Activated CD8-positive, alpha-beta T cell treated with anti-CD3 and anti-CD28 coated beads for 36 hours (primary cell): ENCODE measurements at regions not wholly inside any gene's neighbourhood (a gene's known extent, or its start where the extent isn't known, plus 50 kb on each side); places are given as distances from the start of the nearest gene placed in this dataset.

ENCODE experiments used
- ATAC-seq: fragments of 200-7000 bp; cut with Tn5 transposase; one replicate; pipeline ENCODE4 v1.10.0; 2021; ENCODE audit warnings: mild to moderate bottlenecking, moderate library complexity
- CTCF ChIA-PET: fragments of 350-600 bp; sonication (Branson Sonifier 250); formaldehyde crosslinking; loops from one replicate; lab custom pipeline; 2021; ENCODE audit warnings: antibody characterized with exemption; lab: Charles Lee
- POLR2A ChIA-PET: fragments of 350-600 bp; sonication (Branson Sonifier 250); formaldehyde crosslinking; loops from one replicate; lab custom pipeline; 2021; ENCODE audit warnings: antibody characterized with exemption; lab: Charles Lee
- DNase-seq: peaks from one replicate; pipeline ENCODE4 v3.0.0-alpha.2; 2020
- H3K27ac Mint-ChIP-seq: one replicate; pipeline ENCODE4 v1.8.0; 2021; ENCODE audit warnings: mild to moderate bottlenecking, mixed read lengths
- H3K27me3 Mint-ChIP-seq: one replicate; pipeline ENCODE4 v1.8.0; 2021; ENCODE audit warnings: mixed read lengths
- H3K36me3 Mint-ChIP-seq: one replicate; pipeline ENCODE4 v1.8.0; 2021; ENCODE audit warnings: low read depth, mixed read lengths
- H3K4me1 Mint-ChIP-seq: one replicate; pipeline ENCODE4 v1.8.0; 2021; ENCODE audit warnings: low read depth, mixed read lengths
- H3K4me3 Mint-ChIP-seq: one replicate; pipeline ENCODE4 v1.8.0; 2021; ENCODE audit warnings: mild to moderate bottlenecking, moderate library complexity, mixed read lengths
- H3K9me3 Mint-ChIP-seq: one replicate; pipeline ENCODE4 v1.8.0; 2021; ENCODE audit warnings: mixed read lengths
- intact Hi-C: fragments of 100-400 bp; cut with micrococcal nuclease; formaldehyde crosslinking; loops from one replicate; pipeline ENCODE4 v1.10.0; 2022
- TF ChIP-seq, protein P1 (sequence below): fragments of 200-600 bp; IDR thresholded peaks from one replicate; pipeline ENCODE4 v1.8.0; 2022; ENCODE audit warnings: antibody characterized with exemption, mild to moderate bottlenecking

- TF ChIP-seq, protein P1, sequence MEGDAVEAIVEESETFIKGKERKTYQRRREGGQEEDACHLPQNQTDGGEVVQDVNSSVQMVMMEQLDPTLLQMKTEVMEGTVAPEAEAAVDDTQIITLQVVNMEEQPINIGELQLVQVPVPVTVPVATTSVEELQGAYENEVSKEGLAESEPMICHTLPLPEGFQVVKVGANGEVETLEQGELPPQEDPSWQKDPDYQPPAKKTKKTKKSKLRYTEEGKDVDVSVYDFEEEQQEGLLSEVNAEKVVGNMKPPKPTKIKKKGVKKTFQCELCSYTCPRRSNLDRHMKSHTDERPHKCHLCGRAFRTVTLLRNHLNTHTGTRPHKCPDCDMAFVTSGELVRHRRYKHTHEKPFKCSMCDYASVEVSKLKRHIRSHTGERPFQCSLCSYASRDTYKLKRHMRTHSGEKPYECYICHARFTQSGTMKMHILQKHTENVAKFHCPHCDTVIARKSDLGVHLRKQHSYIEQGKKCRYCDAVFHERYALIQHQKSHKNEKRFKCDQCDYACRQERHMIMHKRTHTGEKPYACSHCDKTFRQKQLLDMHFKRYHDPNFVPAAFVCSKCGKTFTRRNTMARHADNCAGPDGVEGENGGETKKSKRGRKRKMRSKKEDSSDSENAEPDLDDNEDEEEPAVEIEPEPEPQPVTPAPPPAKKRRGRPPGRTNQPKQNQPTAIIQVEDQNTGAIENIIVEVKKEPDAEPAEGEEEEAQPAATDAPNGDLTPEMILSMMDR: no peak
- ChIA-PET POLR2A (no interaction called here), CTCF (no interaction called here)
- H3K9me3 Mint-ChIP-seq: peaks cover 4% of the 10 kb centered on the region
- DNase-seq: no peak
- no peak overlapping the region for H3K4me3 Mint-ChIP-seq
- intact Hi-C loops: no loop called here
- no peak overlapping the region for H3K27ac Mint-ChIP-seq
- H3K27me3 Mint-ChIP-seq: no peaks in the 10 kb centered on the region
- H3K4me1 Mint-ChIP-seq: no peaks in the 10 kb centered on the region
- no peaks in the 10 kb centered on the region for H3K36me3 Mint-ChIP-seq
- ATAC-seq: no peak
Measured at GRCh38 chr20:17818187-17818586, 118.4 kb downstream of the BANF2 start.

DNA sequence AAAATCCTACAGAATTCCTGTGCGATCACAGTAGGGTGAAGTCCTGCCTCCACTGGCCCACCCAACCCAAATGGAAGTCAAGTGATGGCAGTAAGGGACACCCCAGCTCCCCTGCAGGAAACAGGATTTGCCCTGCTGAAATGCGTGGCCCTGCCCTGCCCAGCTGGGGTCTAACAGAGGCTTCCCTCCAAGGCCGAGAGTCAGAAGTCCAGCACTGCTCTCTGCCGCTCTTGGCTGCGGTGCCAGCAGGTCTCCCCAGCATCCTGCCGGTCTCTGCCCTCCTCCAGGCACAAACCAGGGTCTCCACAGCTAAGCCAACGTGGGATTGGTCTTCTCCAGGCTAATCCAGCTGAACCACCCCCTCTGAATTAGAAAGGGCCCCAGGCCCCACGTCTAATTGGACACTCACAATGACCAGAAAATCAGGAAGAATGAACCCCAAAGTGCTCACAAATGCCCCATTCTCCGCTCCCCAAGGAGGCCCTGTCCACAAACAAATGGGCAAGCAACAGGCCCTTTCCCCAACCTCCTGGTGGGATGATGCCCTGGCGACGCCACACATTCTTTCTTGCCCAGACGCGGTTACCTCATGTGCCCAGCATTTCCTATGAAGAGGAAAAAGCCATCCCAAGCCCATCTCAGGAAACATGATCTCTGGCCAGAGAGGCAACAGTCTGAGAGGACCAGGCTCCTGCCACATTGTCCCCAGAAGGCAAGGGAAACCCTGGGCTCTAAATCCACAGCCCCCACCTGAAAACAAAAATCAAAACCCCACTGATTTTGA is 117.2 kb downstream of the BANF2 start:
- CTCF ChIA-PET: no interaction called here
- H3K9me3 Mint-ChIP-seq: peaks cover 4% of the 10 kb centered on the region

DNA sequence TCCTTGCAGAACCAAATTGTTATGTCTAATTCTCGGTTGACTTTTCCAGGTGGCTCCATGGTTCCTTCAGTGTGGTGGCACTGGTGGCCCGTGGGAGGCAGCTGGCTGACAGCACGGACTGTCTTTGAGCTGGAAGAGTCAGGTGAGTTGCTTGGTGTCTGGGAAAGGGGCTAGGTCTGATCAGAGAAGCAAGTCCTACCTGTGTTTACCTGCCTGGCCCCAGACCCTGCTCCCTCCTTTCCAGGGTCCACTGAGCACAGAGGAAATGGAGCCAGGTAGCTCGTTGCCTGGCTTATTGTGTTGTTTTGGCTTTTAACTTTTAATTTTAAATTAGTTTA is 111.8 kb downstream of the BANF2 start:
- Mint-ChIP-seq H3K4me3 (no peak overlapping the region), H3K36me3 (no peaks in the 10 kb centered on the region), H3K4me1 (no peaks in the 10 kb centered on the region), H3K27me3 (no peaks in the 10 kb centered on the region), H3K27ac (no peak overlapping the region), H3K9me3 (no peaks in the 10 kb centered on the region)
- no peak for ATAC-seq
- TF ChIP-seq, protein P1: no peak
- ChIA-PET CTCF (no interaction called here), POLR2A (no interaction called here)
- no peak for DNase-seq
- intact Hi-C loops: no loop called here

More for the DNA sequence above, 117.2 kb downstream of the BANF2 start:
- H3K27ac Mint-ChIP-seq: no peak overlapping the region
- ATAC-seq: no peak
- H3K36me3 Mint-ChIP-seq: no peaks in the 10 kb centered on the region
- TF ChIP-seq, protein P1: no peak
- H3K27me3 Mint-ChIP-seq: no peaks in the 10 kb centered on the region
- no peak for DNase-seq
- intact Hi-C loops: no loop called here
- POLR2A ChIA-PET: no interaction called here
- no peaks in the 10 kb centered on the region for H3K4me1 Mint-ChIP-seq
- no peak overlapping the region for H3K4me3 Mint-ChIP-seq

- CTCF ChIA-PET: interaction anchor here (1.3 kb wide), 1 partner anchor 306 kb away, joined by 3 read pairs; no protein-coding TSS in a partner anchor
- Mint-ChIP-seq H3K4me3 (no peak overlapping the region), H3K36me3 (no peaks in the 10 kb centered on the region), H3K27ac (no peak overlapping the region), H3K9me3 (no peaks in the 10 kb centered on the region), H3K27me3 (no peaks in the 10 kb centered on the region), H3K4me1 (no peaks in the 10 kb centered on the region)
- intact Hi-C loops: no loop called here
- POLR2A ChIA-PET: no interaction called here
- no peak for ATAC-seq
- TF ChIP-seq, protein P1: no peak
- no peak for DNase-seq
Measured at GRCh38 chr20:17810847-17811627, 111.3 kb downstream of the BANF2 start.

- CTCF ChIA-PET: interaction anchor here (1.3 kb wide), 1 partner anchor 305 kb away, joined by 3 read pairs; no protein-coding TSS in a partner anchor
- H3K36me3 Mint-ChIP-seq: no peaks in the 10 kb centered on the region
- H3K27ac Mint-ChIP-seq: no peak overlapping the region
- H3K27me3 Mint-ChIP-seq: no peaks in the 10 kb centered on the region
- no peak for DNase-seq
- no peaks in the 10 kb centered on the region for H3K4me1 Mint-ChIP-seq
- H3K9me3 Mint-ChIP-seq: no peaks in the 10 kb centered on the region
- TF ChIP-seq, protein P1: no peak
- H3K4me3 Mint-ChIP-seq: no peak overlapping the region
- no peak for ATAC-seq
- intact Hi-C loops: no loop called here
- POLR2A ChIA-PET: no interaction called here
Measured at GRCh38 chr20:17810062-17810631, 110.4 kb downstream of the BANF2 start.
